Neural cell (in vitro differentiated cells): ENCODE measurements at regions not wholly inside any gene's neighbourhood (a gene's known extent, or its start where the extent isn't known, plus 50 kb on each side); places are given as distances from the start of the nearest gene placed in this dataset.

Experiments used
- H2AFZ ChIP-seq: fragments of 200-600, 300-800 bp; sonication (generic), shearing (Covaris generic); 2 replicates; pipeline ENCODE4 v1.6.0; 2014; ENCODE audit warnings: low read depth, mild to moderate bottlenecking, antibody characterized with exemption, low read length, moderate library complexity
- H3F3A ChIP-seq: fragments of 200-600 bp; shearing (Covaris generic); 2 replicates; pipeline ENCODE4 v1.6.1; 2016; ENCODE audit warnings: mild to moderate bottlenecking, moderate library complexity, mixed read lengths, antibody characterized with exemption, low read length; ENCODE audit not compliant: insufficient read depth, poor library complexity, severe bottlenecking
- H3K27ac ChIP-seq: fragments of 200-600, 300-800 bp; sonication (generic), shearing (Covaris generic); 2 replicates; pipeline ENCODE4 v1.5.1; 2014; ENCODE audit warnings: mild to moderate bottlenecking, low read length, moderate library complexity
- H3K27me3 ChIP-seq: fragments of 300-800, 200-600 bp; sonication (generic), shearing (Covaris generic); 2 replicates; pipeline ENCODE4 v1.6.0; 2014; ENCODE audit warnings: mild to moderate bottlenecking, low read depth, low read length, moderate library complexity; ENCODE audit not compliant: insufficient read depth
- H3K36me3 ChIP-seq: fragments of 300-800, 200-600 bp; sonication (generic), shearing (Covaris generic); 2 replicates; pipeline ENCODE4 v1.5.1; 2014; ENCODE audit warnings: mild to moderate bottlenecking, antibody characterized with exemption, low read length, moderate library complexity; ENCODE audit not compliant: insufficient read depth
- H3K4me2 ChIP-seq: fragments of 300-800, 200-600 bp; sonication (generic), shearing (Covaris generic); 2 replicates; pipeline ENCODE4 v1.6.0; 2014; ENCODE audit warnings: mild to moderate bottlenecking, low read length
- H3K4me3 ChIP-seq: fragments of 300-800, 200-600 bp; sonication (generic), shearing (Covaris generic); 2 replicates; pipeline ENCODE4 v1.5.1; 2014; ENCODE audit warnings: mild to moderate bottlenecking, low read length, moderate library complexity
- H3K79me2 ChIP-seq: fragments of 200-600 bp; shearing (Covaris generic); replicated peaks from 2 replicates; pipeline ENCODE4 v1.6.0; 2014; ENCODE audit warnings: mild to moderate bottlenecking, low read length, moderate library complexity; ENCODE audit not compliant: insufficient read depth
- H3K9ac ChIP-seq: fragments of 300-800, 200-600 bp; sonication (generic), shearing (Covaris generic); 2 replicates; pipeline ENCODE4 v1.6.1; 2016; ENCODE audit warnings: mild to moderate bottlenecking, low read length, mixed read lengths
- H3K9me2 ChIP-seq: fragments of 200-600 bp; shearing (Covaris generic); 2 replicates; pipeline ENCODE4 v1.6.1; 2016; ENCODE audit warnings: mild to moderate bottlenecking, low read length, mixed read lengths; ENCODE audit not compliant: insufficient read depth
- H3K9me3 ChIP-seq: fragments of 200-600, 300-800 bp; sonication (generic), shearing (Covaris generic); 2 replicates; pipeline ENCODE4 v1.6.1; 2016; ENCODE audit warnings: mild to moderate bottlenecking, mixed run types, low read length, moderate library complexity, mixed read lengths
- H4K20me1 ChIP-seq: fragments of 200-600 bp; shearing (Covaris generic); 2 replicates; pipeline ENCODE4 v1.6.1; 2016; ENCODE audit warnings: mild to moderate bottlenecking, mixed run types; ENCODE audit not compliant: insufficient read depth
- CTCF ChIP-seq: fragments of 450-650 bp; IDR thresholded peaks from 2 replicates; pipeline ENCODE4 v1.5.1; 2014; ENCODE audit warnings: antibody characterized with exemption, mild to moderate bottlenecking, moderate library complexity; ENCODE audit not compliant: poor library complexity, severe bottlenecking
- EP300 ChIP-seq: fragments of 450-650 bp; conservative IDR thresholded peaks from 2 replicates; pipeline ENCODE4 v1.6.1; 2014; ENCODE audit warnings: antibody characterized with exemption, mild to moderate bottlenecking, moderate library complexity; ENCODE audit not compliant: poor library complexity, severe bottlenecking
- EZH2 ChIP-seq: fragments of 200-600, 300-800 bp; shearing (Covaris generic), sonication (generic); IDR thresholded peaks from 2 replicates; pipeline ENCODE4 v1.6.1; 2014; ENCODE audit warnings: antibody characterized with exemption, low read length, borderline replicate concordance, mild to moderate bottlenecking; ENCODE audit not compliant: insufficient read depth, poor library complexity, severe bottlenecking
- MXI1 ChIP-seq: fragments of 450-650 bp; conservative IDR thresholded peaks from 2 replicates; pipeline ENCODE4 v1.6.1; 2014; ENCODE audit warnings: antibody characterized with exemption, mild to moderate bottlenecking; ENCODE audit not compliant: poor library complexity, severe bottlenecking
- POLR2AphosphoS5 ChIP-seq: IDR thresholded peaks from 2 replicates; pipeline ENCODE4 v1.6.1; 2012
- RAD21 ChIP-seq: fragments of 450-650 bp; conservative IDR thresholded peaks from 2 replicates; pipeline ENCODE4 v1.6.1; 2014; ENCODE audit warnings: antibody characterized with exemption, mild to moderate bottlenecking, moderate library complexity
- REST ChIP-seq: IDR thresholded peaks from 2 replicates; pipeline ENCODE4 v1.6.1; 2012; ENCODE audit warnings: borderline replicate concordance
- SMC3 ChIP-seq: fragments of 450-650 bp; conservative IDR thresholded peaks from 2 replicates; pipeline ENCODE4 v1.6.1; 2014; ENCODE audit warnings: antibody characterized with exemption, mild to moderate bottlenecking, moderate library complexity; ENCODE audit not compliant: poor library complexity
- TAF1 ChIP-seq: IDR thresholded peaks from 2 replicates; pipeline ENCODE4 v1.6.1; 2012; ENCODE audit warnings: low read depth

GRCh38 chr1:194495434-194495833, 1309.0 kb upstream of the B3GALT2 start:
- Histone ChIP-seq H3K9me3 (no peaks in the 10 kb centered on the region), H3K9me2 (no peaks in the 10 kb centered on the region), H3K4me2 (no peak overlapping the region), H3F3A (no peaks in the 10 kb centered on the region), H3K27me3 (no peaks in the 10 kb centered on the region), H3K4me3 (no peak overlapping the region), H3K9ac (no peak overlapping the region), H3K27ac (no peak overlapping the region), H4K20me1 (no peaks in the 10 kb centered on the region), H3K79me2 (no peaks in the 10 kb centered on the region), H2AFZ (no peak overlapping the region), H3K36me3 (no peaks in the 10 kb centered on the region)
- TF ChIP-seq SMC3 (no peak), EZH2 (no peak), EP300 (no peak), CTCF (no peak), POLR2AphosphoS5 (no peak), RAD21 (no peak), TAF1 (no peak), MXI1 (no peak), REST (no peak)

GRCh38 chr1:194487172-194487571, 1300.8 kb upstream of the B3GALT2 start:
- no peaks in the 10 kb centered on the region for H3K79me2 ChIP-seq
- H3K27me3 ChIP-seq = no peaks in the 10 kb centered on the region
- no peak overlapping the region for H3K9ac ChIP-seq
- no peaks in the 10 kb centered on the region for H3K9me3 ChIP-seq
- no peaks in the 10 kb centered on the region for H3K9me2 ChIP-seq
- H3K36me3 ChIP-seq = no peaks in the 10 kb centered on the region
- no peak overlapping the region for H3K4me2 ChIP-seq
- no peak overlapping the region for H2AFZ ChIP-seq
- H3K27ac ChIP-seq = no peak overlapping the region
- no peaks in the 10 kb centered on the region for H4K20me1 ChIP-seq
- H3F3A ChIP-seq = no peaks in the 10 kb centered on the region
- TF ChIP-seq MXI1 (no peak), RAD21 (no peak), TAF1 (no peak), EZH2 (no peak), EP300 (no peak), REST (no peak), CTCF (no peak), SMC3 (no peak), POLR2AphosphoS5 (no peak)
- no peak overlapping the region for H3K4me3 ChIP-seq
